Epithelial cell of proximal tubule (primary cell): ENCODE measurements at regions not wholly inside any gene's neighbourhood (a gene's known extent, or its start where the extent isn't known, plus 50 kb on each side); places are given as distances from the start of the nearest gene placed in this dataset.

ENCODE experiments used
- DNase-seq: peaks from one replicate; pipeline ENCODE4 v3.0.0-alpha.2; 2011; ENCODE audit warnings: low read depth
- H3K4me3 ChIP-seq: 2 replicates; pipeline ENCODE4 v1.5.1; 2011; ENCODE audit warnings: low read depth, mild to moderate bottlenecking, low read length
- CTCF ChIP-seq: conservative IDR thresholded peaks from 2 replicates; pipeline ENCODE4 v1.5.1; 2012; ENCODE audit warnings: low read depth, mild to moderate bottlenecking, low read length

DNA sequence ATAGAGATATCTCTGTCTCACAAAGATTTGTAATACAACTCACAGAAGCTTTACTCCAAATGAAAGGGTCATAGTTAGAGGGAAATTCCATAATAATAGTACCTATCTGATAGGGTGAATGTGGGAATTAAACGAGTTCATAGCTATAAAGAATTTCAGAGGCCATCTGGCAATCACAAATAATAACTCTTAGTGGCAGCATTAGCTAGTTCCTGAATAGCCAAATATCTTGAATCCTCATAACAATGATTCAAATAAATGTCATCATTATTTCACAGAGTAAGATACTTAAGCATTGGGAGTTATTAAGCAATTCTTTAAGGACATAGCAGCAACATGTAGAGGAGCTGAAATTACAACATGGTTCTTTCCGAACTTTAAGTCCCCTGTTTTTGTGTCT is 1265.0 kb upstream of the PIK3C3 start:
- no peak for DNase-seq
- no peak overlapping the region for H3K4me3 ChIP-seq
- TF ChIP-seq CTCF = no peak

GRCh38 chr18:40687399-40687798 is 1267.6 kb upstream of the PIK3C3 start:
- no peak overlapping the region for H3K4me3 ChIP-seq
- no peak for TF ChIP-seq CTCF
- no peak for DNase-seq

- no peak for DNase-seq
- H3K4me3 ChIP-seq = no peak overlapping the region
- TF ChIP-seq CTCF = no peak
Observed at GRCh38 chr18:40686836-40687235, 1268.2 kb upstream of the PIK3C3 start.

GRCh38 chr18:40685219-40685618 is 1269.8 kb upstream of the PIK3C3 start:
- DNase-seq = no peak
- H3K4me3 ChIP-seq = no peak overlapping the region
- no peak for TF ChIP-seq CTCF

- no peak overlapping the region for H3K4me3 ChIP-seq
- DNase-seq = no peak
- TF ChIP-seq CTCF = no peak
Observed at GRCh38 chr18:40678318-40678717, 1276.7 kb upstream of the PIK3C3 start.

- no peak for DNase-seq
- H3K4me3 ChIP-seq = no peak overlapping the region
- no peak for TF ChIP-seq CTCF
Observed at GRCh38 chr18:40676668-40677067, 1278.4 kb upstream of the PIK3C3 start.

DNA sequence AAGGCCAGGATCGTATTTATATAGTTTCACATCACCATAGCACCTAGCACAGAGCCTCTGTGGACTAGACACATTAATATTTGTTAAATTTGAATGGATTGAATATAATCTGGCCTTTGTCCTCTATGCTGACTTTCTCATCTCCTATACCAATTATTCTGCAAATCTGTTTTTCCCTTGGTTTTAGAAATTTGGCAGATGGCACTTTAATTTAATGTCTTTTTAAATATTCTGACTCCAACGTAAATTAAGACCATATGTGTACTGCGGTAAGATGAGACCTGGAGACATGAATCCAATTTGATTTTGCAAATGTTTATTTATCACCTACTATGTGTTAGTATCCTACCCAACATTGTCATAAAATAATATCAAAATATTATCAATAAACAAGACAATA is 1281.9 kb upstream of the PIK3C3 start:
- TF ChIP-seq CTCF = no peak
- DNase-seq = no peak

More for the DNA sequence above, 1281.9 kb upstream of the PIK3C3 start:
- no peak overlapping the region for H3K4me3 ChIP-seq
